Endothelial cell of umbilical vein (primary cell): ENCODE measurements at regions not wholly inside any gene's neighbourhood (a gene's known extent, or its start where the extent isn't known, plus 50 kb on each side); places are given as distances from the start of the nearest gene placed in this dataset.

Source experiments
- EZH2 ChIP-seq: IDR thresholded peaks from 2 replicates; pipeline ENCODE4 v1.6.1; 2012; ENCODE audit warnings: borderline replicate concordance, low read depth, mild to moderate bottlenecking, moderate library complexity, low read length, inconsistent platforms; ENCODE audit not compliant: severe bottlenecking
- FOS ChIP-seq: IDR thresholded peaks from 2 replicates; pipeline ENCODE4 v1.6.1; 2011; ENCODE audit warnings: mild to moderate bottlenecking, low read length, moderate library complexity, borderline replicate concordance; ENCODE audit not compliant: insufficient read depth
- GATA2 ChIP-seq: IDR thresholded peaks from 2 replicates; pipeline ENCODE4 v1.7.0; 2011; ENCODE audit warnings: low read depth, mild to moderate bottlenecking, moderate library complexity, mixed read lengths, low read length; ENCODE audit not compliant: insufficient read length, insufficient read depth
- JUN ChIP-seq: IDR thresholded peaks from 2 replicates; pipeline ENCODE4 v1.6.1; 2011; ENCODE audit warnings: borderline replicate concordance, low read depth; ENCODE audit not compliant: insufficient read length, insufficient read depth
- MYC ChIP-seq: IDR thresholded peaks from one replicate; pipeline ENCODE4 v1.6.1; 2011; ENCODE audit warnings: mild to moderate bottlenecking, low read depth, low read length
- POLR2A ChIP-seq: IDR thresholded peaks from 2 replicates; pipeline ENCODE4 v1.6.1; 2012; ENCODE audit warnings: low read depth, mild to moderate bottlenecking, control low read depth, low read length
- POLR2AphosphoS5 ChIP-seq: IDR thresholded peaks from 2 replicates; pipeline ENCODE4 v1.6.1; 2012; ENCODE audit warnings: low read depth, mild to moderate bottlenecking, control low read depth, low read length, moderate library complexity; ENCODE audit not compliant: insufficient read depth
- TF ChIP-seq, protein P1 (sequence below), 2 donors: IDR thresholded peaks; 1 replicate in 1 of 2; 2 replicates in 1 of 2; pipeline ENCODE4 v1.5.1; 2011; ENCODE audit warnings: low read length in 2 of 2, mild to moderate bottlenecking in 2 of 2, moderate library complexity in 2 of 2, control low read depth in 1 of 2, inconsistent platforms in 1 of 2, low read depth in 1 of 2; ENCODE audit not compliant: insufficient read depth in 1 of 2; ENCODE audit errors: extremely low read depth in 1 of 2
- TF ChIP-seq, protein P2 (sequence below): IDR thresholded peaks from 2 replicates; pipeline ENCODE4 v1.6.1; 2011; ENCODE audit not compliant: insufficient read depth, insufficient read length

DNA sequence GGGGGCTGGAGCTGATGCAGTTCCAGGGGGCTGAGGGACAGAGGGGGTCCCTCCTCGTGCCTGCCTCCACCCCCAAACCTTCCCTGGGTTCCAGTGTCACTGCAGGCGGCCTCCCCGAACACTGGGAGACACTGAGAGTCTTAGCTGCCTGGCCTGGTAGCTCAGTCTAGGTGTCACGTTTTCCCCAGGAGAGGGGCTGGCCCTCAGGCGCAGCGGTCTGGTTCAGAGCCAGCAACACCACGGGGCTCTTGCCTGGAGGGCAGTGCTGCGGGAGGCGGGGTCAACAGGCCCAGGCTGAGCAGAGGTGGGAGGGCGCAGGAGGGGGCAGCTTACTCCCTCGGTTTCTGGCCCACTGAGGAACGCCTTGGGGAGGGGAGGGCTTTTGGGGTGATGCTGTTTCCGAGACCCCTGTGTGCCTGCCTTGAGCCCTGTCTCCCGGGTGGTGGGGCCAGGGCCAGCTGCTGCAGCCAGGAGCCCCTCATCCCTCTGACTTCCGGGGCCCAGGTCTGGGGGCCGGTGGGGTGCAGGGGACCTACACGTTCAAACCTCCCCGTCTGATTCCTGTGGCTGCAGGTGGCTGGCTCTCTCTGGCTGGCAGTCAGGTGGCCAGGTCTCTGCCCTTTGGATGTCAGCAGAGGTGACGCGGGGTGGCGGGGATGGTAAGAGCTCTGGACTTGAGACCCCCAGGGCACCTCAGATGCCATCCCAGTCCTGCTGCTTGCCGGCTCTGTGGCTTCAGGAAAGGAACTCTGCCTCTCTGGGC lies 89.3 kb upstream of the GSE1 start:
- TF ChIP-seq, protein P1, sequence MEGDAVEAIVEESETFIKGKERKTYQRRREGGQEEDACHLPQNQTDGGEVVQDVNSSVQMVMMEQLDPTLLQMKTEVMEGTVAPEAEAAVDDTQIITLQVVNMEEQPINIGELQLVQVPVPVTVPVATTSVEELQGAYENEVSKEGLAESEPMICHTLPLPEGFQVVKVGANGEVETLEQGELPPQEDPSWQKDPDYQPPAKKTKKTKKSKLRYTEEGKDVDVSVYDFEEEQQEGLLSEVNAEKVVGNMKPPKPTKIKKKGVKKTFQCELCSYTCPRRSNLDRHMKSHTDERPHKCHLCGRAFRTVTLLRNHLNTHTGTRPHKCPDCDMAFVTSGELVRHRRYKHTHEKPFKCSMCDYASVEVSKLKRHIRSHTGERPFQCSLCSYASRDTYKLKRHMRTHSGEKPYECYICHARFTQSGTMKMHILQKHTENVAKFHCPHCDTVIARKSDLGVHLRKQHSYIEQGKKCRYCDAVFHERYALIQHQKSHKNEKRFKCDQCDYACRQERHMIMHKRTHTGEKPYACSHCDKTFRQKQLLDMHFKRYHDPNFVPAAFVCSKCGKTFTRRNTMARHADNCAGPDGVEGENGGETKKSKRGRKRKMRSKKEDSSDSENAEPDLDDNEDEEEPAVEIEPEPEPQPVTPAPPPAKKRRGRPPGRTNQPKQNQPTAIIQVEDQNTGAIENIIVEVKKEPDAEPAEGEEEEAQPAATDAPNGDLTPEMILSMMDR (IDR thresholded peaks at IDR 0.05; ENCODE audit: extremely low read depth in 1 of 2, insufficient read depth in 1 of 2, low read depth in 1 of 2, low read length in 2 of 2), result no peak
- TF ChIP-seq EZH2, result no peak
- no peak for TF ChIP-seq POLR2AphosphoS5
- TF ChIP-seq POLR2A, result no peak
- no peak for TF ChIP-seq MYC
- TF ChIP-seq, protein P2, sequence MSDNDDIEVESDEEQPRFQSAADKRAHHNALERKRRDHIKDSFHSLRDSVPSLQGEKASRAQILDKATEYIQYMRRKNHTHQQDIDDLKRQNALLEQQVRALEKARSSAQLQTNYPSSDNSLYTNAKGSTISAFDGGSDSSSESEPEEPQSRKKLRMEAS, result no peak
- TF ChIP-seq GATA2, result no peak
- TF ChIP-seq FOS, result no peak
- TF ChIP-seq JUN, result no peak
